ENCODE measurements at regions not wholly inside any gene's neighbourhood (a gene's known extent, or its start where the extent isn't known, plus 50 kb on each side); places are given as distances from the start of the nearest gene placed in this dataset.

DNA sequence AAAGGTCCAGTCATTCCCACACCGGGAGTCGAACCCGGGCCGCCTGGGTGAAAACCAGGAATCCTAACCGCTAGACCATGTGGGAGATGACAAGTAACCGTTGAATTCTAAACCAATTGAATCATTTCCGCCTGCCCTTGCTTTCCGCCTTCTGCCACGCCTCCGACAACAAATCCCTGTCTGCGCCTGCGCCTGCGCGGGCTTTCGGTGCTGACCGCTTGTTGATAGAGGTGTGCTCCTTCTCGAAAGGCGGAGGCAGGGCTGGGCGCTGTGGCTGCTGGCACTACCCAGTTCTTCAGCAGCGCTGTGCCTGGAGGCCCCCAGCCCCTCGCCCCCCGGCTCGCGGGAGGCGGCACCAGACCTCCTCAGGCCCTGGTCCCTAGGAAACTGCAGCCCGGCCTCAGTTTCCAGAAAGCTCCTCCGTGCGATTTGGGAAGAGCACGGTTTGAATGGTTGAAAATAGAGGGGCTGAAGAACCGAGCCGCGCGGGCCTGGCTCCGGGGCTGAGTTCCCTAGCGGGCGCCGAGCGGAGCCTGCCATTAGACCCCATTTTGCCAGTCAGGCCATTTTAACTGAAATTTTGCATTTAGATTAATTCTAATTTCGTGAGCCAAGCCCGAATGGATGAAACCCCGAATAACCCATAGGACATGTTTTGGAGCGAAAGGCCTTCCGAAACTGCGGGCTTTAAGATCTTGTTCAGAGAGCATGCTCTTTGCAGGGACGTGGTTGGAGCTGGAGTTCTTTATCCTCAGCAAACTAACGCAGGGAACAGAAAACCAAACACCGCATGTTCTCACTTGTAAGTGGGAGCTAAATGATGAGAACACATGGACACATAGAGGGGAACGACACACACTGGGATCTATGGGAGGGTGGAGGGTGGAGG is 219.3 kb upstream of the ATP10A start:
- TF ChIP-seq, protein P1, sequence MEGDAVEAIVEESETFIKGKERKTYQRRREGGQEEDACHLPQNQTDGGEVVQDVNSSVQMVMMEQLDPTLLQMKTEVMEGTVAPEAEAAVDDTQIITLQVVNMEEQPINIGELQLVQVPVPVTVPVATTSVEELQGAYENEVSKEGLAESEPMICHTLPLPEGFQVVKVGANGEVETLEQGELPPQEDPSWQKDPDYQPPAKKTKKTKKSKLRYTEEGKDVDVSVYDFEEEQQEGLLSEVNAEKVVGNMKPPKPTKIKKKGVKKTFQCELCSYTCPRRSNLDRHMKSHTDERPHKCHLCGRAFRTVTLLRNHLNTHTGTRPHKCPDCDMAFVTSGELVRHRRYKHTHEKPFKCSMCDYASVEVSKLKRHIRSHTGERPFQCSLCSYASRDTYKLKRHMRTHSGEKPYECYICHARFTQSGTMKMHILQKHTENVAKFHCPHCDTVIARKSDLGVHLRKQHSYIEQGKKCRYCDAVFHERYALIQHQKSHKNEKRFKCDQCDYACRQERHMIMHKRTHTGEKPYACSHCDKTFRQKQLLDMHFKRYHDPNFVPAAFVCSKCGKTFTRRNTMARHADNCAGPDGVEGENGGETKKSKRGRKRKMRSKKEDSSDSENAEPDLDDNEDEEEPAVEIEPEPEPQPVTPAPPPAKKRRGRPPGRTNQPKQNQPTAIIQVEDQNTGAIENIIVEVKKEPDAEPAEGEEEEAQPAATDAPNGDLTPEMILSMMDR (IDR thresholded peaks at IDR 0.05; ENCODE audit: insufficient read depth, low read depth, low read length) = no peak
- TF ChIP-seq EZH2 (IDR thresholded peaks at IDR 0.05; ENCODE audit: insufficient read depth, low read length) = no peak

Data from astrocyte (in vitro differentiated cells and primary cell).